ENCODE measurements at regions not wholly inside any gene's neighbourhood (a gene's known extent, or its start where the extent isn't known, plus 50 kb on each side); places are given as distances from the start of the nearest gene placed in this dataset.

DNA sequence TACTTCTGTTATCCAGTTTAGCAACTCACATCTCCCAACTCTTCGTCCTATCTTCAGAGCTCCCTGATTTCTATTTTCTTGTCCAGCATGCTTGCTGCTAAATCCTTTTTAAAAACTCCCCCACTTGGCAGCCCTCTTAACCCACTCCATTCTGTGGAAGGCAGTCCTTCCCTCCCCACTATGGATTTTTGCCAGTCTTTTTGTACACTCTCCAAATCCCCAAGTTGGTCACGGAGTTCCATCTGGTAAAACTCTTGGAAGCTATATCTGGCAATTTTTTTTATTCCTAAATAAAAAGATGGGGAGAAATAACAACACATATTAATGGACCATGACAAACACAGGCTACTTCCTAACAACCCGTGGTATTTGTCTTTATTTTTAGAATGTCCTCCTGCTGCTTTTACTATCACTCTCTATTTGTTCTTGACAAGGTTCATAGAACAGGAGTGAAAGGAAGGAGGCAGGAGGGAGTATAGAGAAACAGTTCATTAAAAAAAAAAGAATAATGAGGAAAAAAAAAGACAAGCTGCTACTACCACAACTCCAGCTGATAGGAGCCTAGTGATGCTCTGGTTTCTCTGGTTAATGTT is 120.0 kb upstream of the THSD7B start:
- Mint-ChIP-seq H3K4me3 (no peak overlapping the region), H3K9me3 (no peaks in the 10 kb centered on the region), H3K36me3 (ENCODE audit: low read depth) (no peaks in the 10 kb centered on the region), H3K27me3 (ENCODE audit: low read depth) (no peaks in the 10 kb centered on the region), H3K4me1 (ENCODE audit: low read depth) (no peaks in the 10 kb centered on the region), H3K27ac (no peak overlapping the region)
- DNase-seq (ENCODE audit: low spot score), result no peak

DNA sequence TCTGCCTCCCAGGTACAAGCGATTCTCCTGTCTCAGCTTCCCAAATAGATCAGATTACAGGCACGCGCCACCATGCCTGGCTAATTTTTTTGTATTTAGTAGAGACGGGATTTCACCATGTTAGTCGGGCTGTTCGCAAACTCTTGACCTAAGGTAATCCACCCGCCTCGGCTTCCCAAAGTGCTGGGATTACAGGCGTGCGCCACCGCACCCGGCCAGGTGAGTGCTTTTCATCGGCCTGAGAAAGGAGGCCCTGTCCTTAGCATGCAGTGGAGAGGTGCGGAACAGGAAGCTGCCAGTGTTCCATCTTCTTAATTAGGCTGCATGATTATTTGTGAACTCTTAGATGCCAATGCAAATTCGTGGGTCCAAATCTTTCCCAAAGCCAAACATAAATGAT is 125.7 kb upstream of the THSD7B start:
- no peaks in the 10 kb centered on the region for H3K4me1 Mint-ChIP-seq (ENCODE audit: low read depth)
- no peaks in the 10 kb centered on the region for H3K9me3 Mint-ChIP-seq
- no peak overlapping the region for H3K27ac Mint-ChIP-seq
- no peaks in the 10 kb centered on the region for H3K27me3 Mint-ChIP-seq (ENCODE audit: low read depth)
- DNase-seq (ENCODE audit: low spot score), result no peak
- no peaks in the 10 kb centered on the region for H3K36me3 Mint-ChIP-seq (ENCODE audit: low read depth)
- H3K4me3 Mint-ChIP-seq, result no peak overlapping the region

DNA sequence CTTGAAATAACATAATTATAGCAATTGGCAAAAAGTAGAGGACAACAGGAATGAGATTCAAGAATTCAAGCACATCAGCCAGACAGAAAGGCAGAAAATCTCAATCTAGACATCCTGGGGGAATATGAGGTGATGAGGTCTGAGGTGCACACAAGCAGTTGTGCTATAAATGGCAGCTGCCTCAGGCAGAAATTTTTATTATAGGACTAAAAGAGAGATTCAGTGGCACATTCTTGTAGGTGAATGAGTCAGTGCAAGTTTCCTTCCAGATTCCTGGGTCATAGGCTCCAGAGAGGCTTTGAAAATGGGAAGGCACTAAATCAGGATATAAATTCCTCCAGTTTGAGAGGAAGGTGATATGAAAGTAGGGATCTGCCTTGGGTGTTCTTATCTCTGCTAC is 127.2 kb upstream of the THSD7B start:
- H3K27me3 Mint-ChIP-seq (ENCODE audit: low read depth), result no peaks in the 10 kb centered on the region
- no peak overlapping the region for H3K4me3 Mint-ChIP-seq
- no peaks in the 10 kb centered on the region for H3K4me1 Mint-ChIP-seq (ENCODE audit: low read depth)
- no peaks in the 10 kb centered on the region for H3K9me3 Mint-ChIP-seq
- H3K36me3 Mint-ChIP-seq (ENCODE audit: low read depth), result no peaks in the 10 kb centered on the region
- DNase-seq (ENCODE audit: low spot score), result no peak
- H3K27ac Mint-ChIP-seq, result no peak overlapping the region

DNA sequence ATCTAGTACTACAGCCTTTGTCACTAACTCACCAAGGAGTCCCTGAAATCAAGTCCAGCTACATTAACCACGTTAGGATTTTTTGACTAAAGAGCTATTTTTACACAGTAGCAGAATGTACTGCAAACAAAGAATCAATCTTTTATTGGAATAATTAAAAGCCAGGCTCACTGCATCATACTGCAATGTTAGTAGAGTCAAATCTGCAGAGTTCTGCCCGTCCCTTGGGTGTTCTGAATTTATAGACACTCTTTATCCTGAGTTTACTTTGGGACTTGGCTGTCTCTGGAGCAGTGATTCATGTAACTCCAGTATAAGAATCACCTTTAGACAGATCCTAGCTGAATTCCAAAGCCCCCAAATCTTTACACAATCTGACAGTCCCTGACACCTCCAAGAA is 127.9 kb upstream of the THSD7B start:
- Mint-ChIP-seq H3K27me3 (ENCODE audit: low read depth) (no peaks in the 10 kb centered on the region), H3K9me3 (no peaks in the 10 kb centered on the region), H3K4me1 (ENCODE audit: low read depth) (no peaks in the 10 kb centered on the region), H3K27ac (no peak overlapping the region), H3K4me3 (no peak overlapping the region), H3K36me3 (ENCODE audit: low read depth) (no peaks in the 10 kb centered on the region)
- DNase-seq (ENCODE audit: low spot score), result no peak

DNA sequence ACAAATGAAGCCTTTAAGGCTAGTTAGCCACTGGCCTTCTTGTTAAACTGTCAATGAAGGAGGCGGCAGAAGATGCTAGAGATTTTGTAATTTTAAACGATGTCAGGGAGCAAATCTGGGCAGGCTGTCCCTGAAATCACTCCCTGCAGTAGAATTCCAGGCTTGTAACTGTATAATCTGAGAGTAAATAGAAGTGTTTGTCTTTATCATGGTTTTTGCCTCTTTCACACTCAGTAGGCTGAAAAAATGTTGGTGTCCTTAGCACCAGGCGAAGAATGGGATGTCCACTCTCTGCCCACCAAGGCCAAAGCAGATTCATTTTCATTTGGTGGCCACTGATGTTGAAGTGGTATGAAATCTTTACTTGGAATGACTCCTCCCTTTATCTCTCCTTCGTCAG is 136.9 kb upstream of the THSD7B start:
- H3K9me3 Mint-ChIP-seq, result no peaks in the 10 kb centered on the region
- no peak overlapping the region for H3K27ac Mint-ChIP-seq
- H3K4me1 Mint-ChIP-seq (ENCODE audit: low read depth), result no peaks in the 10 kb centered on the region
- H3K27me3 Mint-ChIP-seq (ENCODE audit: low read depth), result no peaks in the 10 kb centered on the region
- no peaks in the 10 kb centered on the region for H3K36me3 Mint-ChIP-seq (ENCODE audit: low read depth)
- no peak overlapping the region for H3K4me3 Mint-ChIP-seq
- DNase-seq (ENCODE audit: low spot score), result no peak

DNA sequence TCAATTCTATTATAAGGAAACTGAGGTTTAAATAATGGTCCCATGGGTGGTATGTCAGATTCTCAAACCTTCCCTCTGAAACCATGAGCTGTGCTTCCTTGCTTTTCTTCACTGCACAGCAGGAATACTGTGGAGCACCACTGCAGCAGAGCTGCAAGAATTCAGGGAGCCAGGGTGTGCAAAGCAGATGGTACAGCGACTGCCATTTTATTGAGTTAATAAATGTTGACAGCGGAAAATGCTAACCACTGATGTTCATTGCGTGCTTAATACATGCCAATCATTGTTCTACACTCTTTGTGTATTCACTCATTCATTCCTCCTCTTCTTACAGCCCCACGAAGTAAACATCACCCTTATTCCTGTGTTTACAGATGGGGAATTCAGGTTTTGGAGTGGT is 152.2 kb upstream of the THSD7B start:
- no peaks in the 10 kb centered on the region for H3K4me1 Mint-ChIP-seq (ENCODE audit: low read depth)
- DNase-seq (ENCODE audit: low spot score), result no peak
- no peak overlapping the region for H3K4me3 Mint-ChIP-seq
- no peaks in the 10 kb centered on the region for H3K9me3 Mint-ChIP-seq
- no peaks in the 10 kb centered on the region for H3K36me3 Mint-ChIP-seq (ENCODE audit: low read depth)
- no peak overlapping the region for H3K27ac Mint-ChIP-seq
- no peaks in the 10 kb centered on the region for H3K27me3 Mint-ChIP-seq (ENCODE audit: low read depth)

DNA sequence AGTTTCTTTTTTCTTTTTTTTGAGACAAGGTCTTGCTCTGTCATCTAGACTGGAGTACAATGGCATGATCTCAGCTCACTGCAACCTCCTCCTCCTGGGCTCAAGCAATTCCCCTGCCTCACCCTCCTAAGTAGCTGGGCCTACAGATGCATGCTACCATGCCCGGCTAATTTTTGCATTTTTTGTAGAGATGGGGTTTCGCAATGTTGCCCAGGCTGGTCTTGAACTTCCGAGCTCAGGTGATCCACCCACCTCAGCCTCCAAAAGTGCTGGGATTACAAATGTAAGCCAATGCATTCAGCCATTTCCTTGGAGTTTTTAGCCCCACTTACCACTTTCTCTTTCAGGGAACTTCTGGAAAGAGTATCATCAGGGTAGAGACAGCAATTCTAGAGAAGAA is 153.3 kb upstream of the THSD7B start:
- no peaks in the 10 kb centered on the region for H3K27me3 Mint-ChIP-seq (ENCODE audit: low read depth)
- no peak for DNase-seq (ENCODE audit: low spot score)
- H3K36me3 Mint-ChIP-seq (ENCODE audit: low read depth), result no peaks in the 10 kb centered on the region
- H3K9me3 Mint-ChIP-seq, result no peaks in the 10 kb centered on the region
- no peaks in the 10 kb centered on the region for H3K4me1 Mint-ChIP-seq (ENCODE audit: low read depth)
- H3K27ac Mint-ChIP-seq, result no peak overlapping the region
- H3K4me3 Mint-ChIP-seq, result no peak overlapping the region

DNA sequence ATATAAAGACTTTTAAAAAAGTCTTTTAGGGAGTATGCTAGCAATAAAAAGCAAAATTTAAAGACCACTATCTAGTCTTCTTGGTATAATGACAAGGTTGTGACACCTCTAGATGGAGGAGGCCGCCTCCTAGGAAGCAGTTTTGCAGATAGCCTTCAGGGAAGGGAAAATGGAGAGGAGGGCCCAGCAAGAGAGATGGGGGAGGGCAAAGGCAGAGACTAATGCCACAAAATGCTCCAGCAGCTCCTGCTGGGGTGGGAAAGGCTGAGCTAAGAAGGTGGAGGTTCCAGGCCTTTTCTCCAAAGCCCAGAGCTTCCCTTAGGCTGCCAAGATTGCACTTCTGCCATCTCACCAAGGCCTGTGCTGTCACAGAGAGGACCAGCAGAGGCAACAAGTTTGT is 153.9 kb upstream of the THSD7B start:
- no peaks in the 10 kb centered on the region for H3K9me3 Mint-ChIP-seq
- no peaks in the 10 kb centered on the region for H3K4me1 Mint-ChIP-seq (ENCODE audit: low read depth)
- H3K27ac Mint-ChIP-seq, result no peak overlapping the region
- DNase-seq (ENCODE audit: low spot score), result no peak
- H3K36me3 Mint-ChIP-seq (ENCODE audit: low read depth), result no peaks in the 10 kb centered on the region
- no peak overlapping the region for H3K4me3 Mint-ChIP-seq
- H3K27me3 Mint-ChIP-seq (ENCODE audit: low read depth), result no peaks in the 10 kb centered on the region

DNA sequence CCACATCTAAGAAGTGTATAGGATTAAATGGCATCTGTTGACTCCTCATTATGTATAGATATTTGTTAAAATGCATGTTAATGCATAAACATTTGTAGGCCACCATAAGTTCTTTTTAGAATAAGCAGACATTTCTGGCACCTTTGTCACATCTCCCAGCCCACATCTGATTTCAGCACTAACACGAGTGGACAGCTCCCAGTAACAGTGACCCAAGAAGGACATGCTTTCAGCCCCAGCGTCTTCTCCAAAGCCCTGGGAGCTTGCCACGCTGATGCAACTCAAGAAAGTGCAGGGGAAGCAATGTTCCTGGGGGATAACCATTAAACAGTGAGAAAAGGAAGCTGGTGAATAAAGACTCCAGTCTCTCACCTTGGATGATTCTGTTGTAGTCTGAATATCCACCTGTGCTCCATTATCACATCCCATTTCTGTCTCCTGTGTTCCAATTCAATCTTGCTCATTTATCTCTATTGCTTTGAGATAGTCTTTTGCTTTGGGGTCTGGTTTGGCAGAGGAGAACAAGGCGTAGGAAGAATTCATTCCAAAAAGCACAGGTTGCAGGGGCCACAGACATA is 182.6 kb upstream of the THSD7B start:
- Mint-ChIP-seq H3K36me3 (ENCODE audit: low read depth) (no peaks in the 10 kb centered on the region), H3K27ac (no peak overlapping the region), H3K4me1 (ENCODE audit: low read depth) (no peaks in the 10 kb centered on the region), H3K4me3 (no peak overlapping the region), H3K27me3 (ENCODE audit: low read depth) (no peaks in the 10 kb centered on the region), H3K9me3 (no peaks in the 10 kb centered on the region)
- peak; percentile 5 for DNase-seq (ENCODE audit: low spot score)

DNA sequence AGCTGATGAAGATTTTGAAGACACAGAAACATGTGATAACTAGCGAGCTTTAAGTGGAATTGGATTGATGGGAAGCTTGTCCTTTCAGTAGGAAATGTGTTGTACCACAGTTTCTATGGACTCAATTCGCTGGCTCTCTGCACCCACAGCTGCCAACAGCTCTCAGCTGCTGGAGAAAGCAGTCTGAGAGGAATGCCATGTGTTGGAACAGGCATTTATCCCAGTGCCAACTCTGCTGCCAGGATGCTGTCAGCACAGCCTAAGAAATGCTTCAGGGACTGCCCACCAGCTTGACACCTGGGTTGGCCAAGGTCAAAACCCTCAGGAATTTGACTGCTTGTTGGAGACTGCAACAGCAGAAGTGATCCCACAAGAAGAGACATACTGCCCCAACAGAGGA is 193.0 kb upstream of the THSD7B start:
- Mint-ChIP-seq H3K4me1 (ENCODE audit: low read depth) (no peaks in the 10 kb centered on the region), H3K36me3 (ENCODE audit: low read depth) (no peaks in the 10 kb centered on the region), H3K27me3 (ENCODE audit: low read depth) (no peaks in the 10 kb centered on the region), H3K4me3 (no peak overlapping the region), H3K27ac (no peak overlapping the region), H3K9me3 (no peaks in the 10 kb centered on the region)
- no peak for DNase-seq (ENCODE audit: low spot score)

DNA sequence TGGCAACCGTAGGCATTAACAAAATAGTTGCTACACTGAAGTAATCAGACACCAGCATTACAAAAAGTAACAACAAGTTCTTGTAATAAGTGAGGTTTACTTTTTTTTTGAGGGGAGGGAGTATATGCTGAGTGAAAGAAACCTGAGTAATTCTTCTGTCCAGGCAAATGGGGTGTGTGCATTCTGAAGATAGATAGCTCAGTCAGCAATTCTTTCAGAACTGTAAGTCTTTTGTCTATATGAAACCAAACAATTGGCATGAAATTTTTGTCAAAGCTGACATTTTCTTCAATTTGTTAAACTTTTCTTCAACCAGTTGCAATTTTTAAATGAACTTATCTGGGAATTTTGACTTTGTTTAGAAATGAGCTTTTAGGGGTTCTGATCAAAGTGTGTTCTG is 208.1 kb upstream of the THSD7B start:
- Mint-ChIP-seq H3K27me3 (ENCODE audit: low read depth) (no peaks in the 10 kb centered on the region), H3K4me3 (no peak overlapping the region), H3K4me1 (ENCODE audit: low read depth) (no peaks in the 10 kb centered on the region), H3K36me3 (ENCODE audit: low read depth) (no peaks in the 10 kb centered on the region), H3K9me3 (no peaks in the 10 kb centered on the region), H3K27ac (no peak overlapping the region)
- no peak for DNase-seq (ENCODE audit: low spot score)

DNA sequence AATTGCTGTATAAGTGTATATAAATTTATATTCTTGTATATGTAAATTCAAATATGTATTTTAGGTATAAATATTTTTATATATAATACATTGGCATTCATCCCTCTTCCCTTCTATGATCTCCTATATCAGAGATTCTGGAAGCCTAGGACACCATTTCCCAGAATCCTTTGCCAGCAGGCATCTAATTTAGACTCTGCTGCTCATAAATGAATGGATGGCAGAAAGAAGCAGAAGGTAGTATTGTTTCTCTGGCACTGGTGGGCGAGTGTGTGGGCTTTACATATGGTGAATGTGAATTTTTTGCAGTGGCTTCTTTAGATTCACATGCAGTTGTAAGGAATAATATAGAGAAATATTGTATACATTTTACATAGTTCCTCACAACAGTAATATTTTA is 215.2 kb upstream of the THSD7B start:
- Mint-ChIP-seq H3K9me3 (no peaks in the 10 kb centered on the region), H3K27ac (no peak overlapping the region), H3K4me3 (no peak overlapping the region), H3K36me3 (ENCODE audit: low read depth) (no peaks in the 10 kb centered on the region), H3K4me1 (ENCODE audit: low read depth) (no peaks in the 10 kb centered on the region), H3K27me3 (ENCODE audit: low read depth) (no peaks in the 10 kb centered on the region)
- no peak for DNase-seq (ENCODE audit: low spot score)

DNA sequence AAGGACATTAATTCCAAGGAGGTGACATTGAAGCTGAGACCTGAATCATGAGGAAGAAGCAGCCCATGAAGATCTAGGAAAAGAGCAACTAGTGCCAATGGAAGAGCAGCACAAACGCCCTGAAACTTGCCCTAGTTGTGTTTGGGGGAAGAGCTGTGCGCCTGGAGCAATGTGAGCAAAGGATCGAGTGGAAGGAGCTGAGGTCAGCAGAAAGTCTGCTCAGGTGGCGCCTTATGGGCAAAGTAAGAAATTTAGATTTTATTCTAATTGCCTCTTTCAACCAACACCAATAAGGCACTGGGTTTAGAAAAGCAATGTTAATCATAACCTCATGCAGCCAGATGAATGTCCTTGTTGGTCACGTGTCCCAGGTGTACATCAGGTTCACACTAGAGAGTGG is 226.0 kb upstream of the THSD7B start:
- Mint-ChIP-seq H3K27me3 (ENCODE audit: low read depth) (no peaks in the 10 kb centered on the region), H3K27ac (no peak overlapping the region), H3K9me3 (no peaks in the 10 kb centered on the region), H3K4me1 (ENCODE audit: low read depth) (no peaks in the 10 kb centered on the region), H3K36me3 (ENCODE audit: low read depth) (no peaks in the 10 kb centered on the region), H3K4me3 (no peak overlapping the region)
- DNase-seq (ENCODE audit: low spot score), result no peak

DNA sequence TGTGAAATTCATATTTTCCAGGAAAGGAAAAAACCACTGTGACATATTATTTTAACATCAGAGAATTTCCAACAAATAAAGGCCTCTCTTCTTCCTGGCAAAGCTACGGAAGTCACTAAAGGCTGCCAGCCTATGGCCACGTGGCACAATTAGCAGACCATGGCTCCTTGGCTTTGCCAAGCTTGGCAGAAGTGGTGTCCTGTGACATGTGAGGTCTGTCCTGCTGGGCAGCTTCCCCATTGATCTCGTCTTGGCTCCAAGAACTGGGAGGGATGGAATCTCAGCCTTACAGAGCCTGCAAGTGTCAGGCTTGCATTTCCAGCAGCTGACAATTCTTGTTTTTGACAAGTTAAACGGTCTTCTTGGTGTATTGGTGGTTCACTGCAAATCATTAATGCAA is 226.9 kb upstream of the THSD7B start:
- Mint-ChIP-seq H3K4me3 (no peak overlapping the region), H3K27ac (no peak overlapping the region), H3K9me3 (no peaks in the 10 kb centered on the region), H3K4me1 (ENCODE audit: low read depth) (no peaks in the 10 kb centered on the region), H3K27me3 (ENCODE audit: low read depth) (no peaks in the 10 kb centered on the region), H3K36me3 (ENCODE audit: low read depth) (no peaks in the 10 kb centered on the region)
- DNase-seq (ENCODE audit: low spot score), result no peak

DNA sequence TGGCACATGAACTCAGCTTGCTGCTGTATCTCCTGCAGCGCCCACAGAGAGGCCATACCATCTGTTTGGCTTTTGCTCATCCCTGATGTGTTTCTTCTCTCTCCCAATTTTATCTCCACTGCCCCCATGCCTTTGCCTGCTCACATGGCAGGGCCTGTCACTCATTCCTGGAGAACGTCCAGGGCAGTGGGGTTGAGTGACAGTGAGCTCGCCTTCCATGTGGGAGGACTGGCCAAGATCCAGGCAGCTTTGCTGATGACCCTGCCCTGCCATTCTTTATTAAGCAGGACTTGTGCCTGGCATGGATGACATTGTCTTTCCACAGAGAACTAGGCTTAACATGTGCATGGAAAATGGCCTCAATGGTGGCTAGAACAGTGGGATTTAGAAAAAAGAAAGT is 230.5 kb upstream of the THSD7B start:
- DNase-seq (ENCODE audit: low spot score), result no peak
- Mint-ChIP-seq H3K27me3 (ENCODE audit: low read depth) (no peaks in the 10 kb centered on the region), H3K4me3 (no peak overlapping the region), H3K36me3 (ENCODE audit: low read depth) (no peaks in the 10 kb centered on the region), H3K27ac (no peak overlapping the region), H3K4me1 (ENCODE audit: low read depth) (no peaks in the 10 kb centered on the region), H3K9me3 (no peaks in the 10 kb centered on the region)
